GM23338 (cell line): ENCODE measurements at regions not wholly inside any gene's neighbourhood (a gene's known extent, or its start where the extent isn't known, plus 50 kb on each side); places are given as distances from the start of the nearest gene placed in this dataset.

ENCODE experiments used
- CREB1 ChIP-seq: fragments of 250-450 bp; sonication (Bioruptor Pico); IDR thresholded peaks from 2 replicates; pipeline ENCODE4 v1.5.0; 2020; ENCODE audit warnings: low read depth, mild to moderate bottlenecking, moderate library complexity
- EZH2 ChIP-seq: fragments of 200-600 bp; sonication (generic); IDR thresholded peaks from one replicate; pipeline ENCODE4 v1.8.0; 2017; ENCODE audit warnings: antibody characterized with exemption, mild to moderate bottlenecking, low read depth; ENCODE audit not compliant: unreplicated experiment
- EZH2phosphoT487 ChIP-seq: fragments of 200-600 bp; sonication (generic); IDR thresholded peaks from one replicate; pipeline ENCODE4 v1.8.1; 2018; ENCODE audit warnings: antibody characterized with exemption; ENCODE audit not compliant: unreplicated experiment
- JUNB ChIP-seq: IDR thresholded peaks from one replicate; pipeline ENCODE4 v1.6.1; 2016; ENCODE audit warnings: antibody characterized with exemption; ENCODE audit not compliant: unreplicated experiment
- NANOG ChIP-seq: IDR thresholded peaks from 2 replicates; pipeline ENCODE4 v1.6.1; 2016; ENCODE audit warnings: antibody characterized with exemption, borderline replicate concordance
- POLR2AphosphoS5 ChIP-seq: IDR thresholded peaks from 2 replicates; pipeline ENCODE4 v1.6.1; 2016; ENCODE audit warnings: antibody characterized with exemption, low read depth
- STAT1 ChIP-seq: IDR thresholded peaks from one replicate; pipeline ENCODE4 v1.6.1; 2016; ENCODE audit warnings: antibody characterized with exemption; ENCODE audit not compliant: unreplicated experiment
- ZNF114 ChIP-seq: fragments of 250-450 bp; sonication (Bioruptor Pico); IDR thresholded peaks from 2 replicates; pipeline ENCODE4 v1.5.0; 2020; ENCODE audit warnings: mild to moderate bottlenecking, moderate library complexity
- TF ChIP-seq, protein P1 (sequence below), 2 experiments: fragments of 200-600 bp in 1 of 2; sonication (generic) in 1 of 2; conservative IDR thresholded peaks; 2 replicates each; pipeline versions ENCODE4 v1.5.1 to v1.6.1; 2016 to 2017; ENCODE audit warnings: antibody characterized with exemption in 2 of 2, low read depth in 2 of 2, mild to moderate bottlenecking in 2 of 2, moderate library complexity in 1 of 2
- TF ChIP-seq, protein P2 (sequence below): IDR thresholded peaks from one replicate; pipeline ENCODE4 v1.6.1; 2018; ENCODE audit warnings: antibody characterized with exemption; ENCODE audit not compliant: unreplicated experiment
- TF ChIP-seq, protein P3 (sequence below): IDR thresholded peaks from 2 replicates; pipeline ENCODE4 v1.6.1; 2016; ENCODE audit warnings: antibody characterized with exemption
- TF ChIP-seq, protein P4 (sequence below): fragments of 250-450 bp; sonication (Bioruptor Pico); IDR thresholded peaks from 2 replicates; pipeline ENCODE4 v1.5.0; 2020; ENCODE audit warnings: mild to moderate bottlenecking, moderate library complexity

DNA sequence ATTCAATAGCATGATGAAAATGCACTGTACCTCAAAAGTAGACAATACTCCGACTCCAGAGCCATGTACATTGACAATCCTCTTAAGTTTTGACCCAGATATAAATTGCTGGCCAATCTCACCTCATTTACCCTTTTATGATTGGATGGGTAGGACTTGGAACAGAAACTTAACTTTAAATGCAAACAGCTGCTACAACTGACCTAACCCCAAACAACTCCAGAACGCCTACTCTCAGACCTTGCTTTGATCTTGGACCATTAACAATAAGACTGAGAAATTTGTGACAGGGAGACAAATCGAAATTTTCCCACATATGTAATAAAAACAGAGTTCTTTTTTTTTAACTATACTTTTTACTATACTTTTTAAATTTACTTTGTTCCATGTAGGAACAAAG, 200.5 kb upstream of the MCHR2 start:
- TF ChIP-seq, protein P1, sequence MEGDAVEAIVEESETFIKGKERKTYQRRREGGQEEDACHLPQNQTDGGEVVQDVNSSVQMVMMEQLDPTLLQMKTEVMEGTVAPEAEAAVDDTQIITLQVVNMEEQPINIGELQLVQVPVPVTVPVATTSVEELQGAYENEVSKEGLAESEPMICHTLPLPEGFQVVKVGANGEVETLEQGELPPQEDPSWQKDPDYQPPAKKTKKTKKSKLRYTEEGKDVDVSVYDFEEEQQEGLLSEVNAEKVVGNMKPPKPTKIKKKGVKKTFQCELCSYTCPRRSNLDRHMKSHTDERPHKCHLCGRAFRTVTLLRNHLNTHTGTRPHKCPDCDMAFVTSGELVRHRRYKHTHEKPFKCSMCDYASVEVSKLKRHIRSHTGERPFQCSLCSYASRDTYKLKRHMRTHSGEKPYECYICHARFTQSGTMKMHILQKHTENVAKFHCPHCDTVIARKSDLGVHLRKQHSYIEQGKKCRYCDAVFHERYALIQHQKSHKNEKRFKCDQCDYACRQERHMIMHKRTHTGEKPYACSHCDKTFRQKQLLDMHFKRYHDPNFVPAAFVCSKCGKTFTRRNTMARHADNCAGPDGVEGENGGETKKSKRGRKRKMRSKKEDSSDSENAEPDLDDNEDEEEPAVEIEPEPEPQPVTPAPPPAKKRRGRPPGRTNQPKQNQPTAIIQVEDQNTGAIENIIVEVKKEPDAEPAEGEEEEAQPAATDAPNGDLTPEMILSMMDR (conservative IDR thresholded peaks at IDR 0.05; ENCODE audit: low read depth in 2 of 2): no peak
- TF ChIP-seq POLR2AphosphoS5: no peak
- TF ChIP-seq, protein P2, sequence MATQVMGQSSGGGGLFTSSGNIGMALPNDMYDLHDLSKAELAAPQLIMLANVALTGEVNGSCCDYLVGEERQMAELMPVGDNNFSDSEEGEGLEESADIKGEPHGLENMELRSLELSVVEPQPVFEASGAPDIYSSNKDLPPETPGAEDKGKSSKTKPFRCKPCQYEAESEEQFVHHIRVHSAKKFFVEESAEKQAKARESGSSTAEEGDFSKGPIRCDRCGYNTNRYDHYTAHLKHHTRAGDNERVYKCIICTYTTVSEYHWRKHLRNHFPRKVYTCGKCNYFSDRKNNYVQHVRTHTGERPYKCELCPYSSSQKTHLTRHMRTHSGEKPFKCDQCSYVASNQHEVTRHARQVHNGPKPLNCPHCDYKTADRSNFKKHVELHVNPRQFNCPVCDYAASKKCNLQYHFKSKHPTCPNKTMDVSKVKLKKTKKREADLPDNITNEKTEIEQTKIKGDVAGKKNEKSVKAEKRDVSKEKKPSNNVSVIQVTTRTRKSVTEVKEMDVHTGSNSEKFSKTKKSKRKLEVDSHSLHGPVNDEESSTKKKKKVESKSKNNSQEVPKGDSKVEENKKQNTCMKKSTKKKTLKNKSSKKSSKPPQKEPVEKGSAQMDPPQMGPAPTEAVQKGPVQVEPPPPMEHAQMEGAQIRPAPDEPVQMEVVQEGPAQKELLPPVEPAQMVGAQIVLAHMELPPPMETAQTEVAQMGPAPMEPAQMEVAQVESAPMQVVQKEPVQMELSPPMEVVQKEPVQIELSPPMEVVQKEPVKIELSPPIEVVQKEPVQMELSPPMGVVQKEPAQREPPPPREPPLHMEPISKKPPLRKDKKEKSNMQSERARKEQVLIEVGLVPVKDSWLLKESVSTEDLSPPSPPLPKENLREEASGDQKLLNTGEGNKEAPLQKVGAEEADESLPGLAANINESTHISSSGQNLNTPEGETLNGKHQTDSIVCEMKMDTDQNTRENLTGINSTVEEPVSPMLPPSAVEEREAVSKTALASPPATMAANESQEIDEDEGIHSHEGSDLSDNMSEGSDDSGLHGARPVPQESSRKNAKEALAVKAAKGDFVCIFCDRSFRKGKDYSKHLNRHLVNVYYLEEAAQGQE: no peak
- TF ChIP-seq EZH2: no peak
- no peak for TF ChIP-seq EZH2phosphoT487
- TF ChIP-seq JUNB: no peak
- no peak for TF ChIP-seq STAT1
- TF ChIP-seq, protein P3, sequence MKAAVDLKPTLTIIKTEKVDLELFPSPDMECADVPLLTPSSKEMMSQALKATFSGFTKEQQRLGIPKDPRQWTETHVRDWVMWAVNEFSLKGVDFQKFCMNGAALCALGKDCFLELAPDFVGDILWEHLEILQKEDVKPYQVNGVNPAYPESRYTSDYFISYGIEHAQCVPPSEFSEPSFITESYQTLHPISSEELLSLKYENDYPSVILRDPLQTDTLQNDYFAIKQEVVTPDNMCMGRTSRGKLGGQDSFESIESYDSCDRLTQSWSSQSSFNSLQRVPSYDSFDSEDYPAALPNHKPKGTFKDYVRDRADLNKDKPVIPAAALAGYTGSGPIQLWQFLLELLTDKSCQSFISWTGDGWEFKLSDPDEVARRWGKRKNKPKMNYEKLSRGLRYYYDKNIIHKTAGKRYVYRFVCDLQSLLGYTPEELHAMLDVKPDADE: no peak
- no peak for TF ChIP-seq ZNF114 (CRISPR knock-in tag)
- TF ChIP-seq CREB1 (CRISPR knock-in tag): no peak
- TF ChIP-seq NANOG: no peak
- TF ChIP-seq, protein P4, sequence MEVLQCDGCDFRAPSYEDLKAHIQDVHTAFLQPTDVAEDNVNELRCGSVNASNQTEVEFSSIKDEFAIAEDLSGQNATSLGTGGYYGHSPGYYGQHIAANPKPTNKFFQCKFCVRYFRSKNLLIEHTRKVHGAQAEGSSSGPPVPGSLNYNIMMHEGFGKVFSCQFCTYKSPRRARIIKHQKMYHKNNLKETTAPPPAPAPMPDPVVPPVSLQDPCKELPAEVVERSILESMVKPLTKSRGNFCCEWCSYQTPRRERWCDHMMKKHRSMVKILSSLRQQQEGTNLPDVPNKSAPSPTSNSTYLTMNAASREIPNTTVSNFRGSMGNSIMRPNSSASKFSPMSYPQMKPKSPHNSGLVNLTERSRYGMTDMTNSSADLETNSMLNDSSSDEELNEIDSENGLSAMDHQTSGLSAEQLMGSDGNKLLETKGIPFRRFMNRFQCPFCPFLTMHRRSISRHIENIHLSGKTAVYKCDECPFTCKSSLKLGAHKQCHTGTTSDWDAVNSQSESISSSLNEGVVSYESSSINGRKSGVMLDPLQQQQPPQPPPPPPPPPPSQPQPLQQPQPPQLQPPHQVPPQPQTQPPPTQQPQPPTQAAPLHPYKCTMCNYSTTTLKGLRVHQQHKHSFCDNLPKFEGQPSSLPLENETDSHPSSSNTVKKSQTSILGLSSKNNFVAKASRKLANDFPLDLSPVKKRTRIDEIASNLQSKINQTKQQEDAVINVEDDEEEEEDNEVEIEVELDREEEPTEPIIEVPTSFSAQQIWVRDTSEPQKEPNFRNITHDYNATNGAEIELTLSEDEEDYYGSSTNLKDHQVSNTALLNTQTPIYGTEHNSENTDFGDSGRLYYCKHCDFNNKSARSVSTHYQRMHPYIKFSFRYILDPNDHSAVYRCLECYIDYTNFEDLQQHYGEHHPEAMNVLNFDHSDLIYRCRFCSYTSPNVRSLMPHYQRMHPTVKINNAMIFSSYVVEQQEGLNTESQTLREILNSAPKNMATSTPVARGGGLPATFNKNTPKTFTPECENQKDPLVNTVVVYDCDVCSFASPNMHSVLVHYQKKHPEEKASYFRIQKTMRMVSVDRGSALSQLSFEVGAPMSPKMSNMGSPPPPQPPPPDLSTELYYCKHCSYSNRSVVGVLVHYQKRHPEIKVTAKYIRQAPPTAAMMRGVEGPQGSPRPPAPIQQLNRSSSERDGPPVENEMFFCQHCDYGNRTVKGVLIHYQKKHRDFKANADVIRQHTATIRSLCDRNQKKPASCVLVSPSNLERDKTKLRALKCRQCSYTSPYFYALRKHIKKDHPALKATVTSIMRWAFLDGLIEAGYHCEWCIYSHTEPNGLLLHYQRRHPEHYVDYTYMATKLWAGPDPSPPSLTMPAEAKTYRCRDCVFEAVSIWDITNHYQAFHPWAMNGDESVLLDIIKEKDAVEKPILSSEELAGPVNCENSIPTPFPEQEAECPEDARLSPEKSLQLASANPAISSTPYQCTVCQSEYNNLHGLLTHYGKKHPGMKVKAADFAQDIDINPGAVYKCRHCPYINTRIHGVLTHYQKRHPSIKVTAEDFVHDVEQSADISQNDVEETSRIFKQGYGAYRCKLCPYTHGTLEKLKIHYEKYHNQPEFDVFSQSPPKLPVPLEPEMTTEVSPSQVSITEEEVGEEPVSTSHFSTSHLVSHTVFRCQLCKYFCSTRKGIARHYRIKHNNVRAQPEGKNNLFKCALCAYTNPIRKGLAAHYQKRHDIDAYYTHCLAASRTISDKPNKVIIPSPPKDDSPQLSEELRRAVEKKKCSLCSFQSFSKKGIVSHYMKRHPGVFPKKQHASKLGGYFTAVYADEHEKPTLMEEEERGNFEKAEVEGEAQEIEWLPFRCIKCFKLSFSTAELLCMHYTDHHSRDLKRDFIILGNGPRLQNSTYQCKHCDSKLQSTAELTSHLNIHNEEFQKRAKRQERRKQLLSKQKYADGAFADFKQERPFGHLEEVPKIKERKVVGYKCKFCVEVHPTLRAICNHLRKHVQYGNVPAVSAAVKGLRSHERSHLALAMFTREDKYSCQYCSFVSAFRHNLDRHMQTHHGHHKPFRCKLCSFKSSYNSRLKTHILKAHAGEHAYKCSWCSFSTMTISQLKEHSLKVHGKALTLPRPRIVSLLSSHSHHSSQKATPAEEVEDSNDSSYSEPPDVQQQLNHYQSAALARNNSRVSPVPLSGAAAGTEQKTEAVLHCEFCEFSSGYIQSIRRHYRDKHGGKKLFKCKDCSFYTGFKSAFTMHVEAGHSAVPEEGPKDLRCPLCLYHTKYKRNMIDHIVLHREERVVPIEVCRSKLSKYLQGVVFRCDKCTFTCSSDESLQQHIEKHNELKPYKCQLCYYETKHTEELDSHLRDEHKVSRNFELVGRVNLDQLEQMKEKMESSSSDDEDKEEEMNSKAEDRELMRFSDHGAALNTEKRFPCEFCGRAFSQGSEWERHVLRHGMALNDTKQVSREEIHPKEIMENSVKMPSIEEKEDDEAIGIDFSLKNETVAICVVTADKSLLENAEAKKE (CRISPR knock-in tag): no peak
